Epithelial cell of proximal tubule (primary cell): ENCODE measurements at regions not wholly inside any gene's neighbourhood (a gene's known extent, or its start where the extent isn't known, plus 50 kb on each side); places are given as distances from the start of the nearest gene placed in this dataset.

ENCODE experiments used
- DNase-seq: peaks from one replicate; pipeline ENCODE4 v3.0.0-alpha.2; 2011; ENCODE audit warnings: low read depth
- H3K4me3 ChIP-seq: 2 replicates; pipeline ENCODE4 v1.5.1; 2011; ENCODE audit warnings: low read depth, mild to moderate bottlenecking, low read length
- TF ChIP-seq, protein P1 (sequence below): conservative IDR thresholded peaks from 2 replicates; pipeline ENCODE4 v1.5.1; 2012; ENCODE audit warnings: low read depth, mild to moderate bottlenecking, low read length

- no peak overlapping the region for H3K4me3 ChIP-seq
- TF ChIP-seq, protein P1, sequence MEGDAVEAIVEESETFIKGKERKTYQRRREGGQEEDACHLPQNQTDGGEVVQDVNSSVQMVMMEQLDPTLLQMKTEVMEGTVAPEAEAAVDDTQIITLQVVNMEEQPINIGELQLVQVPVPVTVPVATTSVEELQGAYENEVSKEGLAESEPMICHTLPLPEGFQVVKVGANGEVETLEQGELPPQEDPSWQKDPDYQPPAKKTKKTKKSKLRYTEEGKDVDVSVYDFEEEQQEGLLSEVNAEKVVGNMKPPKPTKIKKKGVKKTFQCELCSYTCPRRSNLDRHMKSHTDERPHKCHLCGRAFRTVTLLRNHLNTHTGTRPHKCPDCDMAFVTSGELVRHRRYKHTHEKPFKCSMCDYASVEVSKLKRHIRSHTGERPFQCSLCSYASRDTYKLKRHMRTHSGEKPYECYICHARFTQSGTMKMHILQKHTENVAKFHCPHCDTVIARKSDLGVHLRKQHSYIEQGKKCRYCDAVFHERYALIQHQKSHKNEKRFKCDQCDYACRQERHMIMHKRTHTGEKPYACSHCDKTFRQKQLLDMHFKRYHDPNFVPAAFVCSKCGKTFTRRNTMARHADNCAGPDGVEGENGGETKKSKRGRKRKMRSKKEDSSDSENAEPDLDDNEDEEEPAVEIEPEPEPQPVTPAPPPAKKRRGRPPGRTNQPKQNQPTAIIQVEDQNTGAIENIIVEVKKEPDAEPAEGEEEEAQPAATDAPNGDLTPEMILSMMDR, result no peak
- no peak for DNase-seq
Measured at GRCh38 chr13:37493775-37494174, 104.8 kb downstream of the POSTN start.

GRCh38 chr13:37492741-37493514, 105.6 kb downstream of the POSTN start:
- TF ChIP-seq, protein P1, result no peak
- no peak overlapping the region for H3K4me3 ChIP-seq
- no peak for DNase-seq

- TF ChIP-seq, protein P1, result no peak
- DNase-seq, result no peak
- H3K4me3 ChIP-seq, result no peak overlapping the region
Measured at GRCh38 chr13:37492075-37492474, 106.5 kb downstream of the POSTN start.

DNA sequence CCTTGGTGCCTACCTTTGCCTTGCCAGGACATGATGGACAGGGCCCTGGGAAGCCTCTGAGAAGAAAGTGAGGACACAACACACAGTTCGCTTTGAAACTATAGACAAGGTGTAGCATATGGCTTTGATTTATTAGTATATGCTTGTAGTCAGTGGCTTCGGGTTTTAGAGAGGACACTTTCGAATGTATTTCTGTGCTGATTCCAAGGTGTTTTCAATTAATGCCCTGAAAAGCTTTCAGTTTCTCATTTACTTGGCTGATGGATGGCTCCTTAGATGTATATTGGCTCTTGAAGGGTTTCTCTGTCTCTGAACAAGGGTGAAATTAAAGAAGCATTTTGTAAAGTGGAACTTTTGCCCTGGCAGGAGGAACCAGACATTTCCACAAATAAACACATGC, 106.9 kb downstream of the POSTN start:
- no peak for DNase-seq
- TF ChIP-seq, protein P1, result no peak
- no peak overlapping the region for H3K4me3 ChIP-seq

DNA sequence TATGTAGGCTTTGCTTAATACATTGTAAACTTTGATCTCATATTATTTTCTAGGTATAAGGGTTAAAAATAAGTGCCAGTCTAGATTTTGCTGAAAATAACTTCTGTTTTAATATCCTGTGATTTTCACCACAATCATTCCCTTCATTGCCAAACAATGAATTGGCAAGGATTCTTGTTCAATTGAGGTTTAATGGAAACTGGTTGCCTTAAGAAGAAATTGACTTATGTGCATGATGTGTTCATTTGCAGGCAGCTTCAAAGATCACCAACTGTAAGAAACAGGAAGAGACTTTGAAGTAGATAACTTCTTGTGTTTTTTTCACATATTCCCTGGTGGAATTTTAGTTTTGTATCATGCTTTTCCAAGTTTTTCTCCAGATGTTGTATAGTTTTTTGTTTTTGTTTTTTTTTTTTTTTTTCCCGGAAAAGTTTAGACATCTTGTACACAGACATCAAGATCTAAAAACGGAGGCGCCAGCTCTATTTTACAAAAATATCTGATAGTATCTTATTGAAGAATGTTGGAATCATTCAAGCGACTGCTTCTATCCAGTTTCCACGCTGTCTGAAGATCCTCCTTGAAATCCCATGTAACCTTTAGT, 108.3 kb downstream of the POSTN start:
- TF ChIP-seq, protein P1, result no peak
- no peak for DNase-seq
- H3K4me3 ChIP-seq, result no peak overlapping the region

- TF ChIP-seq, protein P1, result no peak
- H3K4me3 ChIP-seq, result no peak overlapping the region
- no peak for DNase-seq
Measured at GRCh38 chr13:37488726-37489125, 109.8 kb downstream of the POSTN start.
